ENCODE measurements at regions not wholly inside any gene's neighbourhood (a gene's known extent, or its start where the extent isn't known, plus 50 kb on each side); places are given as distances from the start of the nearest gene placed in this dataset.
A peak's percentile ranks its signal among the peaks of the same experiment; 100 is the strongest.
"Not testable (repeated sequence)": the region's sequence is repeated elsewhere in the genome, so short reads cannot be mapped to it uniquely, and the experiment has no call there.

- peak; percentile 29 for DNase-seq
Observed at GRCh38 chrX:45803383-45803921, 602.8 kb upstream of the DIPK2B start.

- DNase-seq = no peak
Observed at GRCh38 chrX:45801554-45801953, 600.9 kb upstream of the DIPK2B start.

GRCh38 chrX:45800746-45801453, 600.2 kb upstream of the DIPK2B start:
- DNase-seq = not testable (repeated sequence)

- no peak for DNase-seq
Observed at GRCh38 chrX:45799576-45799975, 598.9 kb upstream of the DIPK2B start.

GRCh38 chrX:45795546-45795945, 594.9 kb upstream of the DIPK2B start:
- no peak for DNase-seq

GRCh38 chrX:45794995-45795337, 594.3 kb upstream of the DIPK2B start:
- DNase-seq = no peak

- DNase-seq = no peak
Observed at GRCh38 chrX:45794323-45794994, 593.8 kb upstream of the DIPK2B start.

GRCh38 chrX:45788941-45789348, 588.3 kb upstream of the DIPK2B start:
- DNase-seq = no peak

GRCh38 chrX:45788315-45788714, 587.6 kb upstream of the DIPK2B start:
- no peak for DNase-seq

GRCh38 chrX:45784590-45784989, 583.9 kb upstream of the DIPK2B start:
- DNase-seq = no peak

GRCh38 chrX:45783002-45783401, 582.3 kb upstream of the DIPK2B start:
- no peak for DNase-seq

GRCh38 chrX:45781901-45782553, 581.4 kb upstream of the DIPK2B start:
- DNase-seq = no peak

GRCh38 chrX:45778616-45779015, 577.9 kb upstream of the DIPK2B start:
- DNase-seq = no peak

GRCh38 chrX:45777366-45777765, 576.7 kb upstream of the DIPK2B start:
- no peak for DNase-seq

- no peak for DNase-seq
Observed at GRCh38 chrX:45775468-45775867, 574.8 kb upstream of the DIPK2B start.

GRCh38 chrX:45774961-45775360, 574.3 kb upstream of the DIPK2B start:
- no peak for DNase-seq

- DNase-seq = no peak
Observed at GRCh38 chrX:45773572-45773971, 572.9 kb upstream of the DIPK2B start.

- peak; percentile 50 for DNase-seq
Observed at GRCh38 chrX:45771560-45772340, 571.1 kb upstream of the DIPK2B start.

- DNase-seq = no peak
Observed at GRCh38 chrX:45771114-45771513, 570.4 kb upstream of the DIPK2B start.

GRCh38 chrX:45769761-45770582, 569.3 kb upstream of the DIPK2B start:
- DNase-seq = peak; percentile 87

GRCh38 chrX:45768666-45769236, 568.1 kb upstream of the DIPK2B start:
- DNase-seq = no peak

- DNase-seq = no peak
Observed at GRCh38 chrX:45766981-45767501, 566.4 kb upstream of the DIPK2B start.
